ENCODE measurements at regions not wholly inside any gene's neighbourhood (a gene's known extent, or its start where the extent isn't known, plus 50 kb on each side); places are given as distances from the start of the nearest gene placed in this dataset.
"Not testable (repeated sequence)": the region's sequence is repeated elsewhere in the genome, so short reads cannot be mapped to it uniquely, and the experiment has no call there.

- Mint-ChIP-seq H3K4me1 (ENCODE audit: low read depth) (peaks cover 20% of the 10 kb centered on the region), H3K9me3 (no peaks in the 10 kb centered on the region), H3K27me3 (ENCODE audit: insufficient read depth) (peaks cover 6% of the 10 kb centered on the region; the same call in 1 of the 2 replicates), H3K36me3 (ENCODE audit: low read depth) (0 out of 2 replicates have a peak, but pooled peaks cover 4% of the 10 kb centered on the region), H3K4me3 (no peak overlapping the region), H3K27ac (no peak overlapping the region)
- TF ChIP-seq CTCF (IDR thresholded peaks at IDR 0.05): no peak
- no peak for DNase-seq
Observed at GRCh38 chr12:19763488-19763887, 324.2 kb downstream of the AEBP2 start.

- H3K9me3 Mint-ChIP-seq: no peaks in the 10 kb centered on the region
- 0 out of 2 replicates have a peak, but pooled peaks cover 4% of the 10 kb centered on the region for H3K36me3 Mint-ChIP-seq (ENCODE audit: low read depth)
- no peak for TF ChIP-seq CTCF (IDR thresholded peaks at IDR 0.05)
- H3K27me3 Mint-ChIP-seq (ENCODE audit: insufficient read depth): peaks cover 6% of the 10 kb centered on the region
- no peak overlapping the region for H3K4me3 Mint-ChIP-seq
- H3K4me1 Mint-ChIP-seq (ENCODE audit: low read depth): peaks cover 12% of the 10 kb centered on the region
- no peak overlapping the region for H3K27ac Mint-ChIP-seq
- no peak for DNase-seq
Observed at GRCh38 chr12:19764408-19764807, 325.1 kb downstream of the AEBP2 start.

DNA sequence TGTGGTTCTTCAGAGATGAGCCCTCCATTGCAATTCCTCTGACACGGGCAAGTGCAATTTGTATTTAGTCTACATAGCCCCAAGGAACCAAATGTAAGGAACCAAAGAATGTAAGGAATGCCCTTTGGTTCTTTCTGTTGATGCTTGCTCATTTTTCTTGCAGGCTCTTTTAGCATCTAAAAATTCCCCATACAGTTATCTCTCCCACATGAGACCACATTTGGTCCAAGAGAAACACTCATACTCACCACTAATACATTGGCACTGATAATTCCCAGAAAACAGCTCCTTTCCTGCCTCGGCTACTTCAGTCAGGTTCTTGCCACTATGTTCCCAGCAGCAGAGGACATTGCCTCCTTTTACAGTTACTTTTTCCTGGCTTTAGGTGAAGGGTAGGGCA, 332.6 kb downstream of the AEBP2 start:
- Mint-ChIP-seq H3K36me3 (ENCODE audit: low read depth) (no peaks in the 10 kb centered on the region), H3K4me1 (ENCODE audit: low read depth) (peaks cover 14% of the 10 kb centered on the region), H3K27ac (no peak overlapping the region), H3K9me3 (no peaks in the 10 kb centered on the region), H3K27me3 (ENCODE audit: insufficient read depth) (peaks cover 9% of the 10 kb centered on the region), H3K4me3 (no peak overlapping the region)
- DNase-seq: peak; percentile 37
- no peak for TF ChIP-seq CTCF (IDR thresholded peaks at IDR 0.05)

- Mint-ChIP-seq H3K9me3 (no peaks in the 10 kb centered on the region), H3K27ac (no peak overlapping the region), H3K36me3 (ENCODE audit: low read depth) (no peaks in the 10 kb centered on the region), H3K27me3 (ENCODE audit: insufficient read depth) (peaks cover 11% of the 10 kb centered on the region), H3K4me3 (no peak overlapping the region), H3K4me1 (ENCODE audit: low read depth) (peaks cover 15% of the 10 kb centered on the region)
- no peak for TF ChIP-seq CTCF (IDR thresholded peaks at IDR 0.05)
- DNase-seq: no peak
Observed at GRCh38 chr12:19772776-19773175, 333.5 kb downstream of the AEBP2 start.

DNA sequence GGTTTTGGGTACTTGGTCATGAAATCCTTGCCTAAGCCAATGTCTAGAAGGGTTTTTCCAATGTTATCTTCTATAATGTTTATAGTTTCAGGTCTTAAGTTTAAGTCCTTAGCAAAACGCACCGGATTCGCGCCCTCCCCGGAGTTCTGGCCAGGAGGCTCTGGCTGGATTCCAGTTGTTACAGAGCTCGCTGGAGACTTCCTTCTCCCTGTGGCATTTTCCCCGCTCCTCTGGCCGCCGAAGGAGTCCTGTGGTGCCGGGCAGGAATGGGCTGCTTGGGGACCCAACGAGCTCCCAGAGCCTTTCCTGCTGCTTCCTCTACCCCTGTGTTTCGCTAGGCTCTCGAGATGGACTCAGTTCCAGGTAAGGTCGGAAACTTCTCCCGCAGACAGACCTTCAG, 335.9 kb downstream of the AEBP2 start:
- Mint-ChIP-seq H3K4me3 (no peak overlapping the region), H3K27ac (no peak overlapping the region), H3K27me3 (ENCODE audit: insufficient read depth) (peaks cover 13% of the 10 kb centered on the region), H3K36me3 (ENCODE audit: low read depth) (no peaks in the 10 kb centered on the region), H3K9me3 (no peaks in the 10 kb centered on the region), H3K4me1 (ENCODE audit: low read depth) (peaks cover 27% of the 10 kb centered on the region)
- no peak for DNase-seq
- no peak for TF ChIP-seq CTCF (IDR thresholded peaks at IDR 0.05)

DNA sequence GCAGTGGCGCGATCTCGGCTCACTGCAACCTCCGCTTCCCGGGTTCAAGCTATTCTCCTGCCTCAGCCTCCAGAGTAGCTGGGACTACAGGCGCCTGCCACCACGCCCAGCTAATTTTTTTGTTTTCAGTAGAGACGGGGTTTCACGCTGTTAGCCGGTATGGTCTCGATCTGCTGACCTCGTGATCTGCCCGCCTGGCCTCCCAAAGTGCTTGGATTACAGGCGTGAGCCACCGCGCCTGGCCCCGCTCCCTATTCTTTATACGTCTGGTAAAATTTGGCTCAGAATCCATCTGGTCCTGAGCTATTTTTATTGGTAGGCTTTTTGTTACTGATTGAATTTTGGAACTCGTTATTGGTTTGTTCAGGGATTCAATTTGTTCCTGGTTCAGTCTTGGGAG, 336.7 kb downstream of the AEBP2 start:
- not testable (repeated sequence) for H3K36me3 Mint-ChIP-seq (ENCODE audit: low read depth); H3K27ac Mint-ChIP-seq; H3K9me3 Mint-ChIP-seq; DNase-seq; H3K4me3 Mint-ChIP-seq
- Mint-ChIP-seq H3K4me1 (ENCODE audit: low read depth) (peaks cover 27% of the 10 kb centered on the region), H3K27me3 (ENCODE audit: insufficient read depth) (peaks cover 14% of the 10 kb centered on the region)
